ENCODE measurements at regions not wholly inside any gene's neighbourhood (a gene's known extent, or its start where the extent isn't known, plus 50 kb on each side); places are given as distances from the start of the nearest gene placed in this dataset.

DNA sequence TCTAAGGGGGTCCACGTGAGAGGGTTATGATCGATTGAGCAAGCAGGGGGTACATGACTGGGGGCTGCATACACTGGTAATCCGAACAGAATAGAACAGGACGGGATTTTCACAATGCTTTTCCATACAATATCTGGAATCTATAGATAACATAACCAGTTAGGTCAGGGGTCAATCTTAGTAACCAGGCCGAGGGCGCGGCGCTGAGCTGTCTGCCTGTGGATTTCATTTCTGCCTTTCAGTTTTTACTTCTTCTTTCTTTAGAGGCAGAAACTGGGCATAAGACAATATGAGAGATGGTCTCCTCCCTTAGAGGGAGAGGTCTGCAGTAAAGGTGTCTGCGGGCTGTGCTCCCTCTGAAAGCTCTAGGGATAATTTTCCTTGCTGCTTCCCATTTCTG is 261.3 kb downstream of the XXYLT1 start:
- DNase-seq (ENCODE audit: low read depth) = no peak
- H3K4me3 ChIP-seq (ENCODE audit: control insufficient read depth, low read depth, low read length) = no peak overlapping the region

DNA sequence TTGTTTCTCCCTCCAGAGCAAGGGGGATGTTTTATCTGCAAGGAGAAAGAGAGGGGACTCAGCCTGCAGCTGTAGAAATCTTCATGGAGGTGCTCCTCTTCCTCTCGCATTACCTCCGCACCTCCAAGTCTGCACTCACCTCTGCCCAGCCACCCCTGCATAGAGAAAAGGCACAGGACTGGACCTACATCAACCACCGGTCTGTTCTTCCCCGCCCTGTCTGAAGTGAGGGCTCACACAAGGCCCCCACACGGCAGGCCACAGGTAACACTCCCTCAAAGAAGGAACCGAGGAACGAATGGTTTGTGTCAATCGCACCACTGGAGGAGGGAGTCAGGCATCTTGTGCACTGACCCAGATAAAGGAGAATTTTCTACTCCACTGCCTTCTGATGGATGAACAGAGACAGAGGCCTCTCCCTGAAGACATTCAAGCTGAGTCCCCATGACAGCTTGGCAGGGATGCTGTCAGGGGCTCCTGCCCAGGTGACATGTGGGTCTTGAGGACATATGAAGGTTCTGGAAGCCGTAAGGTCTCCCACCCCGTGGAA is 260.3 kb downstream of the XXYLT1 start:
- TF ChIP-seq, protein P1, sequence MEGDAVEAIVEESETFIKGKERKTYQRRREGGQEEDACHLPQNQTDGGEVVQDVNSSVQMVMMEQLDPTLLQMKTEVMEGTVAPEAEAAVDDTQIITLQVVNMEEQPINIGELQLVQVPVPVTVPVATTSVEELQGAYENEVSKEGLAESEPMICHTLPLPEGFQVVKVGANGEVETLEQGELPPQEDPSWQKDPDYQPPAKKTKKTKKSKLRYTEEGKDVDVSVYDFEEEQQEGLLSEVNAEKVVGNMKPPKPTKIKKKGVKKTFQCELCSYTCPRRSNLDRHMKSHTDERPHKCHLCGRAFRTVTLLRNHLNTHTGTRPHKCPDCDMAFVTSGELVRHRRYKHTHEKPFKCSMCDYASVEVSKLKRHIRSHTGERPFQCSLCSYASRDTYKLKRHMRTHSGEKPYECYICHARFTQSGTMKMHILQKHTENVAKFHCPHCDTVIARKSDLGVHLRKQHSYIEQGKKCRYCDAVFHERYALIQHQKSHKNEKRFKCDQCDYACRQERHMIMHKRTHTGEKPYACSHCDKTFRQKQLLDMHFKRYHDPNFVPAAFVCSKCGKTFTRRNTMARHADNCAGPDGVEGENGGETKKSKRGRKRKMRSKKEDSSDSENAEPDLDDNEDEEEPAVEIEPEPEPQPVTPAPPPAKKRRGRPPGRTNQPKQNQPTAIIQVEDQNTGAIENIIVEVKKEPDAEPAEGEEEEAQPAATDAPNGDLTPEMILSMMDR (IDR thresholded peaks at IDR 0.05; ENCODE audit: control insufficient read depth, insufficient read depth, low read depth, low read length, missing control alignments) = no peak
- no peak overlapping the region for H3K4me3 ChIP-seq (ENCODE audit: control insufficient read depth, low read depth, low read length)
- no peak for DNase-seq (ENCODE audit: low read depth)

More for the DNA sequence above, 261.3 kb downstream of the XXYLT1 start:
- TF ChIP-seq, protein P1 (IDR thresholded peaks at IDR 0.05; ENCODE audit: control insufficient read depth, insufficient read depth, low read depth, low read length, missing control alignments) = no peak

DNA sequence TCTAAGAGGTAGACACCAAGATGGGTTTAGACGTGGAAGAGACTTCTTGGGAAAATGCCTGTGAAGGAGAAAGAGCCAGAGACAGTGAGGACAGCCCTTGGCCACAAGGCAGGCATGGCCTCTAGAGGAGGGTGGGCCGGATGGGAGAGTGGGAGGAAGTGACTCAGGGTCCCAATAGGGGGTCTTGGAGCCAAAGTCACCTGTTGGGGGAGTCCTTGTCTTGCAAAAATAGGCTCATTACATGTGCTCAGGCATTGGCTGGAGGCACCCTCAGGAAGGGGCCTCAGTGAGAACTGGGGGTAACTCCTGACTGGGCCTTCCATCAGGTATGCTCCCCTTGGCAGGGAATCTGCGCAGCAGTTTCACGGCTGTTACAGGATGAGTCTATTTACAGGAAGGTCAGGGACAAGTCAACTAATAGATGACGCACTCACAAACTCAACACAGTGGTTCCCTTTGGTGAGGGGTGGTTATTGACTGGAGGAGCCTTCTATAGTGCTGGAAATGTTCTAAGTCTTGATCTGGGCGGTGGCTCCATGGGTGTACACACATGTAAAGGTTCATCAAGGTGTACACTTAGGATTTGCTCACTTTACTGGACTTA is 259.6 kb downstream of the XXYLT1 start:
- TF ChIP-seq, protein P1 (IDR thresholded peaks at IDR 0.05; ENCODE audit: control insufficient read depth, insufficient read depth, low read depth, low read length, missing control alignments) = no peak
- no peak for DNase-seq (ENCODE audit: low read depth)
- H3K4me3 ChIP-seq (ENCODE audit: control insufficient read depth, low read depth, low read length) = no peak overlapping the region

DNA sequence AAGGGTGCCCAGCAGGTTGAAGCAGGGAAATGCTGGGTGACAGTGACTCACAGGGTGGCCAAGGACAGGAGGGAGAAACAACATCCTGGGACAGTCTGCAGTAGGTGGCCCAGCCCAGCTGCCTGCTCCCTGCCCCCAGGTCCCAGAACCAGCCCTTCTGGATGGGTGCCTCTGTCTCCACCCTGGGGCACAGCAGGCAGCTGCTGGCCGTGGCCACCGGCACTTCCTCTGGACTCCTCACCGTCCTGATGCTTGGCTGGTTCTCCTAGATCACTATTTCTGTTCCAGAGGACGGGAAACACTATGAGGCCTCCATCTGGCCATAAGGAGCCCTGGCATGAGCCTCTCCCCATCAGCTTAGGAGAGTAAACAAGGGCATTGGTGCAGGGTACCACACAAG is 258.9 kb downstream of the XXYLT1 start:
- no peak for DNase-seq (ENCODE audit: low read depth)
- H3K4me3 ChIP-seq (ENCODE audit: control insufficient read depth, low read depth, low read length) = no peak overlapping the region
- TF ChIP-seq, protein P1 (IDR thresholded peaks at IDR 0.05; ENCODE audit: control insufficient read depth, insufficient read depth, low read depth, low read length, missing control alignments) = no peak

DNA sequence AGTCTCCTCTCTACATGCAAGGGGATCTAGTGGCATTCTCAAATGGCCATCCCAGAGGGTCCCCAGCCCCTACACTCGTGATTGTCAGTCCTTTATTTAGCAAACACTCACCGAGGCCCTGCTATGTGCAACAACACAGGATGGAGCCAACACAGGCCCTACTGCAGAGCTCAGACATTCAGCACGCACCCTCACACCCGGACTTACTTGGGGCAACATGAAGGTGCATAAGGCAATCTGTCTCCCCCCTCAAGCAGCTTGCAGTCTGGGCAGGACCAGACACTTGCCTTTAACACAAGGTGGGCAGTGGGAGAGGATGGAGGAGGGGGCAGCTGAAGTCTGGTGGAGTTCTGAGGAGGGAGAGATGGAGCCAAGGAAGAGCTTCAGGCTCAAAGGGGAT is 258.4 kb downstream of the XXYLT1 start:
- TF ChIP-seq, protein P1 (IDR thresholded peaks at IDR 0.05; ENCODE audit: control insufficient read depth, insufficient read depth, low read depth, low read length, missing control alignments) = no peak
- H3K4me3 ChIP-seq (ENCODE audit: control insufficient read depth, low read depth, low read length) = no peak overlapping the region
- DNase-seq (ENCODE audit: low read depth) = no peak

DNA sequence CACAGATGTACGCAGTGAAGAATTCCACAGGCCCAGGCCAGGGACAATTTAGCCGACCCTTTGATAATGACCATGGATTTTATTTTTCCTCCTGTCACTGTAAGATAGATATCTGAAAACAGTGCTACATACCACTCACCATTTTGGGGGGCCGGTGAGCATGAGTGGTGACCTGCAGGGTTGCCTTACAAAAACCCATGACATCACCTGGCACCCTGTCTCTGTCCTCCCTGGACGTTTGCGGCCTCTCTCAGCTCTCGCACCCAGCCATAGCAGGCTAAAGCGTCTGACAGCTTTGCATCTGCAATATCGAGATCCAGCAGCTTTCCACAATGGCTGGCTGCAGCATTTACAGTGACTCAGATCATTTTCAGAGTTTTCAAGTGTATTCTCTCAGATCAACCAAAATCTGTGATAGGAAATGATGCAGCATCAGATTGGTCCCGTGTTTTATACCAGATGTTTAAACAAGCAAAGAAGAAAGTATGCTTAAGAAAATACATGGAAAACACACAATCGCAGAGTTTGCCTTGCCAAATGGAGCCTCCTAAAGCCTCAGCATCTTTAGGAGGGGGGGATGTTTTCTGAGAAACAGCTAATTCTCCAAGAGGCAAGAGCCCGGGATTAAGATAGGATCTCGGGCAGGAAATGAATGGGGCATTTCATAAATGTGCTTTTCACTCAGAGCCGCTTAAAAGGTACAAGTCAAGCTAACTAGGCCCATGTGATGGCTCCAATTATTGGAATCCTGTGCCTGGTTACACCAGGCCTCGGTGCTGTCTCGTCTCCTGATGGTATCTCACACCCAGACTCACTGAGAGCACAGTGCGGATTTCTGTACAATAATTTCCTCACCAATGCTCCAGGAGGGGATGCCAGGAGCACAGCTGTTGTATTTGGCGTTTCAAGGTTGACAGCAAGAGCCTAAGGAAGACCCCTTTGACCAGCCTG is 257.3 kb downstream of the XXYLT1 start:
- H3K4me3 ChIP-seq (ENCODE audit: control insufficient read depth, low read depth, low read length) = no peak overlapping the region

More for the DNA sequence above, 257.3 kb downstream of the XXYLT1 start:
- DNase-seq (ENCODE audit: low read depth) = no peak
- TF ChIP-seq, protein P1 (IDR thresholded peaks at IDR 0.05; ENCODE audit: control insufficient read depth, insufficient read depth, low read depth, low read length, missing control alignments) = no peak

All from AG09309 (cell line).